ENCODE measurements at regions not wholly inside any gene's neighbourhood (a gene's known extent, or its start where the extent isn't known, plus 50 kb on each side); places are given as distances from the start of the nearest gene placed in this dataset.
"Not testable (repeated sequence)": the region's sequence is repeated elsewhere in the genome, so short reads cannot be mapped to it uniquely, and the experiment has no call there.

- H3K9me3 ChIP-seq (ENCODE audit: control insufficient read depth, insufficient read depth, low read length); H3K27me3 ChIP-seq (ENCODE audit: control insufficient read depth, low read length); H4K20me1 ChIP-seq (ENCODE audit: control insufficient read depth, insufficient read depth, low read depth, low read length); H3K4me2 ChIP-seq (ENCODE audit: low read length); H3K4me1 ChIP-seq (ENCODE audit: control insufficient read depth, low read length); H3K27ac ChIP-seq (ENCODE audit: low read depth, low read length); H3K4me3 ChIP-seq (ENCODE audit: low read length); H3F3A ChIP-seq (ENCODE audit: control insufficient read depth, insufficient read depth); H3K36me3 ChIP-seq (ENCODE audit: control insufficient read depth, low read length); H3K79me2 ChIP-seq (ENCODE audit: control insufficient read depth, low read length); H3K9me2 ChIP-seq (replicated peaks; ENCODE audit: control insufficient read depth, low read length): not testable (repeated sequence)
Observed at GRCh38 chr1:273772-274171, 177.7 kb downstream of the OR4F29 start.

- not testable (repeated sequence) for H3K4me2 ChIP-seq (ENCODE audit: low read length); H3K79me2 ChIP-seq (ENCODE audit: control insufficient read depth, low read length); H3K4me3 ChIP-seq (ENCODE audit: low read length); H3K27me3 ChIP-seq (ENCODE audit: control insufficient read depth, low read length); H3K9me3 ChIP-seq (ENCODE audit: control insufficient read depth, insufficient read depth, low read length); H4K20me1 ChIP-seq (ENCODE audit: control insufficient read depth, insufficient read depth, low read depth, low read length); H3K36me3 ChIP-seq (ENCODE audit: control insufficient read depth, low read length); H3K4me1 ChIP-seq (ENCODE audit: control insufficient read depth, low read length); H3F3A ChIP-seq (ENCODE audit: control insufficient read depth, insufficient read depth); H3K27ac ChIP-seq (ENCODE audit: low read depth, low read length); H3K9me2 ChIP-seq (replicated peaks; ENCODE audit: control insufficient read depth, low read length)
- peak; percentile 33 for TF ChIP-seq CTCF (IDR thresholded peaks at IDR 0.05; ENCODE audit: low read depth, low read length, poor library complexity, severe bottlenecking)
Observed at GRCh38 chr1:267815-268214, 183.7 kb downstream of the OR4F29 start.

All from DOHH2 (cell line).